ENCODE measurements at regions not wholly inside any gene's neighbourhood (a gene's known extent, or its start where the extent isn't known, plus 50 kb on each side); places are given as distances from the start of the nearest gene placed in this dataset.

DNA sequence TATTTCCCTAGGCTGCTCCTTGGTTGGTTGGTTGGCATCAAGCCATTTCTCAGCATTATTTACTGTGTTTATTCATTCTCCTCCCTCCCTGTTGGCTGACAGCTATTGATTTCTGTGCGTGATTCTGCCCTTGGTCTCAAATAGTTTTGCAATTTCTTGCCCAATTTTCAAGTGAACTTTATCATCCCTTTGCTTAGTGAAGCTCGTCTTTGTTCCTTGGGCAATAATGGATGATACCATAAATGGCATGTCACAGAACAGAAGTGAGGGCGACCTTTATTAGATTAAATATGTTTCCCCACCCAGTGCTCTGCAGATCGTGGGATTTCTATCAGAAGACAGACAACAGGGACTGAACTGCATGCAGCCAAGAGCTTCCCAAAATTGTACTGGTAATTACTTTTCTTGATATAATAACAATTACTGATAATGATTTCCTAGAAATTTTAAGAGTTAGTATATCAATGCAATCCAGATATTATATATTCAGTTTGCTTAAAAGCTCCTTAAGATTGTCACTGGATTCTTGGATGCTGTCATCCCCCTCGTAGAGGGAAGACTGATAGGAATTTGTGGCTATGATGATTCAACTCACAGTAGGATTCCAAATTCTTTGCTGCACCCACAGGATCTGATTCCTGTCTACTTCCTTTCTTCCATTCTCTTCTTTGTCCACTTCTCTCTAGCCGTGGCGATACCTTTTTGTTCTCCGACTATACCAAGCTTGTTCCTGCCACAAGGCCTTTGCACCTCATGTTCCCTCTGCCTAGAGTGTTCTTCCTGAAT is 122.1 kb upstream of the KAZN start:
- Mint-ChIP-seq H3K4me1 (ENCODE audit: low read depth) (no peaks in the 10 kb centered on the region), H3K36me3 (ENCODE audit: low read depth) (no peaks in the 10 kb centered on the region), H3K27me3 (ENCODE audit: low read depth) (peaks cover under 1% of the 10 kb centered on the region), H3K4me3 (no peak overlapping the region), H3K27ac (no peak overlapping the region), H3K9me3 (no peaks in the 10 kb centered on the region)
- CTCF ChIA-PET, result no interaction called here
- no peak for DNase-seq
- intact Hi-C loops (cut with micrococcal nuclease), result no loop called here

- no peak overlapping the region for H3K4me3 Mint-ChIP-seq
- H3K27ac Mint-ChIP-seq, result no peak overlapping the region
- intact Hi-C loops (cut with micrococcal nuclease), result no loop called here
- no peaks in the 10 kb centered on the region for H3K9me3 Mint-ChIP-seq
- peaks cover 3% of the 10 kb centered on the region for H3K27me3 Mint-ChIP-seq (ENCODE audit: low read depth)
- no peak for DNase-seq
- no peaks in the 10 kb centered on the region for H3K36me3 Mint-ChIP-seq (ENCODE audit: low read depth)
- H3K4me1 Mint-ChIP-seq (ENCODE audit: low read depth), result no peaks in the 10 kb centered on the region
- CTCF ChIA-PET, result no interaction called here
Observed at GRCh38 chr1:14478120-14478519, 120.4 kb upstream of the KAZN start.

- H3K4me1 Mint-ChIP-seq (ENCODE audit: low read depth), result no peaks in the 10 kb centered on the region
- H3K36me3 Mint-ChIP-seq (ENCODE audit: low read depth), result no peaks in the 10 kb centered on the region
- H3K27me3 Mint-ChIP-seq (ENCODE audit: low read depth), result peaks cover 6% of the 10 kb centered on the region
- H3K27ac Mint-ChIP-seq, result no peak overlapping the region
- H3K9me3 Mint-ChIP-seq, result no peaks in the 10 kb centered on the region
- intact Hi-C loops (cut with micrococcal nuclease), result no loop called here
- CTCF ChIA-PET, result no interaction called here
- no peak for DNase-seq
- H3K4me3 Mint-ChIP-seq, result no peak overlapping the region
Observed at GRCh38 chr1:14479865-14480264, 118.6 kb upstream of the KAZN start.

- intact Hi-C loops (cut with micrococcal nuclease), result no loop called here
- H3K4me1 Mint-ChIP-seq (ENCODE audit: low read depth), result no peaks in the 10 kb centered on the region
- no peaks in the 10 kb centered on the region for H3K9me3 Mint-ChIP-seq
- H3K27ac Mint-ChIP-seq, result no peak overlapping the region
- H3K36me3 Mint-ChIP-seq (ENCODE audit: low read depth), result no peaks in the 10 kb centered on the region
- no peak for DNase-seq
- H3K4me3 Mint-ChIP-seq, result no peak overlapping the region
- H3K27me3 Mint-ChIP-seq (ENCODE audit: low read depth), result peaks cover 8% of the 10 kb centered on the region
- CTCF ChIA-PET, result no interaction called here
Observed at GRCh38 chr1:14482784-14483450, 115.6 kb upstream of the KAZN start.

- intact Hi-C loops (cut with micrococcal nuclease), result no loop called here
- CTCF ChIA-PET, result no interaction called here
- no peak overlapping the region for H3K4me3 Mint-ChIP-seq
- H3K36me3 Mint-ChIP-seq (ENCODE audit: low read depth), result no peaks in the 10 kb centered on the region
- H3K27ac Mint-ChIP-seq, result no peak overlapping the region
- H3K4me1 Mint-ChIP-seq (ENCODE audit: low read depth), result no peaks in the 10 kb centered on the region
- H3K9me3 Mint-ChIP-seq, result no peaks in the 10 kb centered on the region
- peaks cover 8% of the 10 kb centered on the region for H3K27me3 Mint-ChIP-seq (ENCODE audit: low read depth)
- no peak for DNase-seq
Observed at GRCh38 chr1:14485285-14485684, 113.2 kb upstream of the KAZN start.

GRCh38 chr1:14486401-14487201 is 111.9 kb upstream of the KAZN start:
- Mint-ChIP-seq H3K4me3 (no peak overlapping the region), H3K4me1 (ENCODE audit: low read depth) (no peaks in the 10 kb centered on the region), H3K27me3 (ENCODE audit: low read depth) (peaks cover 5% of the 10 kb centered on the region), H3K27ac (no peak overlapping the region), H3K36me3 (ENCODE audit: low read depth) (no peaks in the 10 kb centered on the region), H3K9me3 (no peaks in the 10 kb centered on the region)
- intact Hi-C loops (cut with micrococcal nuclease), result no loop called here
- CTCF ChIA-PET, result no interaction called here
- no peak for DNase-seq

- Mint-ChIP-seq H3K9me3 (no peaks in the 10 kb centered on the region), H3K27ac (no peak overlapping the region), H3K36me3 (ENCODE audit: low read depth) (no peaks in the 10 kb centered on the region), H3K27me3 (ENCODE audit: low read depth) (peaks cover 5% of the 10 kb centered on the region), H3K4me3 (no peak overlapping the region), H3K4me1 (ENCODE audit: low read depth) (no peaks in the 10 kb centered on the region)
- CTCF ChIA-PET, result no interaction called here
- intact Hi-C loops (cut with micrococcal nuclease), result no loop called here
- DNase-seq, result no peak
Observed at GRCh38 chr1:14487671-14488070, 110.8 kb upstream of the KAZN start.

DNA sequence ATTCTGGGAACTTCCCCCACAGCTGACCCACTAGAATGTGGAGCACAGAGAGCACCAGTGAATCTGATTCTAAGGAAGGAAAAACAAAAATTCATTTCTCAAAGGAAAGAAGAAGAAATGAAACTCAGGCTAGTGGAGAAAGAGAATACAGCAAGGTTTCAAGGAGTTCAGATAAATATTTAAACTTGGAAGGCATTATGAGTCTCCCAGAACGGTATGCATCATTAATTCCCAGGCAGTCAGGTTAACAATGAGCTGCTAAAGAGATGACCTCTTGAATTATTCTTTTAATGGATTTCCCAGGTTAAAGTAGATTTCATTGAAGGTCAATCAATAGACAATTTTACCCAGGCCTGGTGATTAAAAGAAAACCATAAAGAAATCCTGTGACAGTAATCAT is 103.6 kb upstream of the KAZN start:
- no peaks in the 10 kb centered on the region for H3K36me3 Mint-ChIP-seq (ENCODE audit: low read depth)
- H3K4me3 Mint-ChIP-seq, result no peak overlapping the region
- CTCF ChIA-PET, result no interaction called here
- H3K27me3 Mint-ChIP-seq (ENCODE audit: low read depth), result peaks cover 19% of the 10 kb centered on the region
- H3K27ac Mint-ChIP-seq, result no peak overlapping the region
- H3K9me3 Mint-ChIP-seq, result no peaks in the 10 kb centered on the region
- DNase-seq, result no peak
- H3K4me1 Mint-ChIP-seq (ENCODE audit: low read depth), result no peaks in the 10 kb centered on the region
- intact Hi-C loops (cut with micrococcal nuclease), result no loop called here

DNA sequence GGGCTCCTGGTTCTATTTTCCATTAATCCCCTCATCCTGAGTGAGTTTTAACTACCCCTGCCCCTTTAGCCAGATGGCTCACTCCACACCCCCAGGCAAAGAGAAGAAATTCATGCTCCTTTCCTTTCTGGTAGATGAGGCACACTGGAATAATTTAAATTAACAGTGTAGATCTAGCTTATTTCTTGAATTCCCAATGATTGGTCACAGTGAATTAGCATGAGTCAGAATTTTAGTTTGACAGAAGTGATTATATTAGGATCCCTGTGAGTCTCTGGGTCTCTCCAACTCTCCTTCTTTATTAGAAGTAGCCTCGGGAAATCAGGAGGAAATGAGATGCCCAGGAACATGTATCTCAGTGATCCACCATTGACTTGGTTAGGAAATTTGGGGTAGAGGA is 103.1 kb upstream of the KAZN start:
- Mint-ChIP-seq H3K4me1 (ENCODE audit: low read depth) (no peaks in the 10 kb centered on the region), H3K27ac (no peak overlapping the region), H3K27me3 (ENCODE audit: low read depth) (peaks cover 20% of the 10 kb centered on the region), H3K36me3 (ENCODE audit: low read depth) (no peaks in the 10 kb centered on the region), H3K4me3 (no peak overlapping the region), H3K9me3 (no peaks in the 10 kb centered on the region)
- intact Hi-C loops (cut with micrococcal nuclease), result no loop called here
- CTCF ChIA-PET, result no interaction called here
- no peak for DNase-seq

DNA sequence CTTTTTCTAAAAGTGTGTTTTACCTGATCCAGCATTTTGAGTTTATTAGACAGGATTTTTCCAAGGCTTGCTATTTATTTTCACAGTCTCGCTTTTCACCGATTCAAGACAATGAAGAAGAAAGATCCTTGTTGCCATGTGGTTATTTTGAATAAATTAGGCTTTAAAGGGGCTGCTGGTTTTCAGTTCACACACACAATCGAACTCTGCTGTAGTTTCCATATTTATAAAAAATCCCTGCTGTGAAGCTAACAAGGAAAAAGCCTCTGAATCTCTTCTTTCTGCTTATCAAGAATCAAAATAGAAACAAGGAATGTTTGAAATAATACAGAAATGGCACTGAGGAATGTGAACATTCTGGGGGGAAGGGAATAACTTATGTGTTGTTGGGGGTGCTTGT is 102.5 kb upstream of the KAZN start:
- H3K36me3 Mint-ChIP-seq (ENCODE audit: low read depth), result no peaks in the 10 kb centered on the region
- no peaks in the 10 kb centered on the region for H3K9me3 Mint-ChIP-seq
- CTCF ChIA-PET, result no interaction called here
- DNase-seq, result no peak
- H3K4me3 Mint-ChIP-seq, result no peak overlapping the region
- intact Hi-C loops (cut with micrococcal nuclease), result no loop called here
- H3K4me1 Mint-ChIP-seq (ENCODE audit: low read depth), result no peaks in the 10 kb centered on the region
- peaks cover 23% of the 10 kb centered on the region for H3K27me3 Mint-ChIP-seq (ENCODE audit: low read depth)
- no peak overlapping the region for H3K27ac Mint-ChIP-seq

DNA sequence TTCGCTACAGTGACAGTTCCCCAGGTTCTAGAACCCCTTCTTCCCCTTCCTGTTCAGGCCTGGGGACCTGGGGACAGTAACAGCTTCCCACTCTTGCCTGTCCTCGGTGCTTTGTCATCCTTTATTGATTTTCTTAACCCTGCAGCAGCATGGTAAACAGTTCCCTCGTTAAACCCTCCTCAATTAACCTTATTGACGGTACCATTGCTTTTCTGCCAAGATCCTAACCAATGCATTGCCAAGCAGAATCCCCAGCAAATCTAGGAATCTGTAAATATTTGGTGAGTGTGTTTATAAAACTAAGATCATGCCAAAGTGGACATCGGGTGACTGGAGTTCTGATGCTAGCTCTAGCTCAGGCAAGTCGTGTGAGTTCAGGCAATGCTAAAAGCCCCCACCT is 99.6 kb upstream of the KAZN start:
- DNase-seq, result no peak
- intact Hi-C loops (cut with micrococcal nuclease), result no loop called here
- no peak overlapping the region for H3K27ac Mint-ChIP-seq
- no peaks in the 10 kb centered on the region for H3K9me3 Mint-ChIP-seq
- H3K4me3 Mint-ChIP-seq, result no peak overlapping the region
- no peaks in the 10 kb centered on the region for H3K36me3 Mint-ChIP-seq (ENCODE audit: low read depth)
- H3K4me1 Mint-ChIP-seq (ENCODE audit: low read depth), result no peaks in the 10 kb centered on the region
- CTCF ChIA-PET, result no interaction called here
- peaks cover 26% of the 10 kb centered on the region for H3K27me3 Mint-ChIP-seq (ENCODE audit: low read depth)

DNA sequence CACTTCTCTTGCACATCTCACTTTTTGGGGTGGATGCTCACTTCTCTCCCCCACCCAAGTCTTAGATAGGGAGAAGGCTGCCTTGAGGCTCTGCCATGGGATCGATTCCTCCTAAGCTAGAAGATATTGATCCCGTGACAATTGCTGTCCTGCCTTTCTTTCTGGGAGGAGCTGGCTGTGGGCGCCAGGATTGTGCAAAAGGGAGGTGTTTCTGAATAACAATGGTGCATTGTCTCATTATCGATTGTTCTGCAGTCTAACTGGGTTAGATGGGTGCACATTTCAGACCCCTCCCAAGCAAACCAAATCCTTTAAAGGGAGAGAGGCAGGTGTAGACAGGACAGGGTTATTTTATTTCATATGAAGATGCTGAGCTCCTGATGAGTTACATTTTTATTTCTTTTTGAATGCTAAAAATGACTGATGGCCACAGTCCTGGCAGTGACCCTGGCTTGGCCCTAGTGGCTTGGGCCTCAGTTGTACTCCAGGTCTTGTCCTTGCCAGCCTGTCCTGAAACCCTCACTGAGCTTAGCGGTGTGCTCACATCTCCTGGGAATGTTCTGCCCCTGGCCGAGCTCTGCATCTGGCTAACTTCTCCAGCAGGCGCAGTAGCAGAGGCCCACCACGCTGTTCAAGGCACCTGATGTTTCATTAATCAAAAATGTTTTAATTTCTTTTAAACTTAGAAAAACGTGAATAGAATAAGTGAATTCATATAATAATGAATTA is 99.0 kb upstream of the KAZN start:
- H3K27ac Mint-ChIP-seq, result no peak overlapping the region
- intact Hi-C loops (cut with micrococcal nuclease), result no loop called here
- no peaks in the 10 kb centered on the region for H3K36me3 Mint-ChIP-seq (ENCODE audit: low read depth)
- DNase-seq, result no peak
- no peak overlapping the region for H3K4me3 Mint-ChIP-seq
- CTCF ChIA-PET, result no interaction called here
- peaks cover 25% of the 10 kb centered on the region for H3K27me3 Mint-ChIP-seq (ENCODE audit: low read depth)
- no peaks in the 10 kb centered on the region for H3K4me1 Mint-ChIP-seq (ENCODE audit: low read depth)
- no peaks in the 10 kb centered on the region for H3K9me3 Mint-ChIP-seq

Measured in activated naive CD4-positive, alpha-beta T cell treated with anti-CD3 and anti-CD28 coated beads for 36 hours (primary cell).